ENCODE measurements at regions not wholly inside any gene's neighbourhood (a gene's known extent, or its start where the extent isn't known, plus 50 kb on each side); places are given as distances from the start of the nearest gene placed in this dataset.

DNA sequence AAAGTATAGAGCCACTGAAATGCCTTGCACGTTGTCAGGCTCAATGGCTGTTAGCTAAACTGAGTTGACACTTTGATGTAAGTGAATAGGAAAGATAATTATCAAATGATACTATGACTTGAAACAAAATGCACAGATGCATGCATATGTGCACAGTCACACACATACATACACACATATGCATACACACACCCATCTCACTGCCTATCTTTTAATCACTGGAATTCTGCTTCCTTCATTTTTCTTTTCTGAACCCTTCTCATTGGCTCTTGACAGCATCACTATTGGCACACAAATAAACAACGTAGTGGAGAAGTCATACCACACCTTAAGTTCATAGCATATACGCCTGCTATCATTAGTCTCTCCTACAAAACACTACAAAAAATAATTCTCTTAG lies 154.9 kb upstream of the NCKAP5 start:
- FAIRE-seq (no peak), ATAC-seq (no peak), DNase-seq (ENCODE audit: extremely low read depth in 1 of 4, low spot score in 3 of 4) (no peak)
- no peak for TF ChIP-seq NFIX (CRISPR knock-in tag; IDR thresholded peaks at IDR 0.05; ENCODE audit: low read depth)
- no peak for TF ChIP-seq BCL6 (CRISPR knock-in tag; IDR thresholded peaks at IDR 0.05)
- no peak for TF ChIP-seq FOXA1 (IDR thresholded peaks at IDR 0.05; ENCODE audit: borderline replicate concordance)
- CTCF ChIA-PET (ENCODE audit: low intra/inter-chr PET ratio): no interaction called here
- intact Hi-C loops (cut with micrococcal nuclease) (no loop called here), in situ Hi-C loops (cut with MboI) (no loop called here)
- H3K27ac ChIP-seq (ENCODE audit: extremely low read depth, low read depth, low read length): no peak overlapping the region
- no peaks in the 10 kb centered on the region for H4K20me1 ChIP-seq (replicated peaks; ENCODE audit: control insufficient read depth, insufficient read depth, low read length)
- H3K4me1 ChIP-seq (replicated peaks in 1 of 2; ENCODE audit: control insufficient read depth in 2 of 2, insufficient read depth in 2 of 2, low read length in 2 of 2): no peaks in the 10 kb centered on the region
- H3K79me2 ChIP-seq (ENCODE audit: control insufficient read depth, insufficient read depth, low read length): no peaks in the 10 kb centered on the region
- H3K4me3 ChIP-seq: no peak overlapping the region
- H3K9me1 ChIP-seq (ENCODE audit: control insufficient read depth, insufficient read depth, low read length): no peaks in the 10 kb centered on the region
- H3K9me3 ChIP-seq (replicated peaks; ENCODE audit: control insufficient read depth, insufficient read depth, low read depth, low read length): no peaks in the 10 kb centered on the region
- no peak overlapping the region for H3K9ac ChIP-seq (ENCODE audit: insufficient read depth in 1 of 2, low read depth in 2 of 2, low read length in 2 of 2)
- H3K36me3 ChIP-seq (ENCODE audit: control insufficient read depth, insufficient read depth, low read length): no peaks in the 10 kb centered on the region
- 0% methylated on average over 3 of the region's 3 CpGs for WGBS (ENCODE audit: insufficient coverage, low coverage, missing lambda C conversion rate)
- H3K27me3 ChIP-seq (ENCODE audit: control insufficient read depth in 2 of 2, insufficient read depth in 2 of 2, low read length in 2 of 2): no peaks in the 10 kb centered on the region
- POLR2A ChIA-PET: no interaction called here
- BruUV-seq (replicated peaks): no TSS peak
- H3K4me2 ChIP-seq (ENCODE audit: insufficient read depth, low read length): no peak overlapping the region
- H2AFZ ChIP-seq (ENCODE audit: low read depth, low read length): no peak overlapping the region

DNA sequence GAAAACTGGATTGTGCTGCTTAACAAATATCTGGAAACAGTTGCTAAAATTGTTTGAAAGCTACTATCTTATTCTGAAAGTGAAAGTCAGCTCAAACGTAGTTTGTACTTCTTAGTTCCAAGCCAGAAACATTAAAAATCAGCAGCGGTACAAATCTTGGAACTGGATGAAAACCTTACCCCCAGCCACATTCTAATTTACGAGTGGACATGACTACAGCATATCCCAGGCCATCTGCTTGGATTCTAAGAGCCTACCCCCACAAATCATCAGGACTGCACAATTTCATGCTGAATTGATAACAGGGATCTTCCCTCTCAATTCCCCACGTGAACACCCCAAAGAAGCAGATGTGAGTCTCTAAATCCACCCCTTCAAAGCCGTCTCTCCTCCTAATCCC lies 158.7 kb upstream of the NCKAP5 start:
- H2AFZ ChIP-seq (ENCODE audit: low read depth, low read length): no peak overlapping the region
- no peaks in the 10 kb centered on the region for H3K36me3 ChIP-seq (ENCODE audit: control insufficient read depth, insufficient read depth, low read length)
- WGBS (ENCODE audit: insufficient coverage, low coverage, missing lambda C conversion rate): 0% methylated on average over 5 of the region's 5 CpGs
- H3K79me2 ChIP-seq (ENCODE audit: control insufficient read depth, insufficient read depth, low read length): no peaks in the 10 kb centered on the region
- no peaks in the 10 kb centered on the region for H3K9me1 ChIP-seq (ENCODE audit: control insufficient read depth, insufficient read depth, low read length)
- in situ Hi-C loops (cut with MboI) (no loop called here), intact Hi-C loops (cut with micrococcal nuclease) (no loop called here)
- no peaks in the 10 kb centered on the region for H3K9me3 ChIP-seq (replicated peaks; ENCODE audit: control insufficient read depth, insufficient read depth, low read depth, low read length)
- no TSS peak for BruUV-seq (replicated peaks)
- ChIA-PET POLR2A (no interaction called here), CTCF (ENCODE audit: low intra/inter-chr PET ratio) (no interaction called here)
- H3K27me3 ChIP-seq (ENCODE audit: control insufficient read depth in 2 of 2, insufficient read depth in 2 of 2, low read length in 2 of 2): no peaks in the 10 kb centered on the region
- no peak overlapping the region for H3K9ac ChIP-seq (ENCODE audit: insufficient read depth in 1 of 2, low read depth in 2 of 2, low read length in 2 of 2)
- FAIRE-seq: no peak
- H3K4me3 ChIP-seq: no peak overlapping the region
- no peak for DNase-seq (ENCODE audit: extremely low read depth in 1 of 4, low spot score in 3 of 4)
- no peak for TF ChIP-seq CREBBP (IDR thresholded peaks at IDR 0.05; ENCODE audit: low read depth, low read length)
- no peak for TF ChIP-seq NRF1 (conservative IDR thresholded peaks at IDR 0.05 in 1 of 2, IDR thresholded peaks at IDR 0.05 in 1 of 2)
- TF ChIP-seq, protein P1, sequence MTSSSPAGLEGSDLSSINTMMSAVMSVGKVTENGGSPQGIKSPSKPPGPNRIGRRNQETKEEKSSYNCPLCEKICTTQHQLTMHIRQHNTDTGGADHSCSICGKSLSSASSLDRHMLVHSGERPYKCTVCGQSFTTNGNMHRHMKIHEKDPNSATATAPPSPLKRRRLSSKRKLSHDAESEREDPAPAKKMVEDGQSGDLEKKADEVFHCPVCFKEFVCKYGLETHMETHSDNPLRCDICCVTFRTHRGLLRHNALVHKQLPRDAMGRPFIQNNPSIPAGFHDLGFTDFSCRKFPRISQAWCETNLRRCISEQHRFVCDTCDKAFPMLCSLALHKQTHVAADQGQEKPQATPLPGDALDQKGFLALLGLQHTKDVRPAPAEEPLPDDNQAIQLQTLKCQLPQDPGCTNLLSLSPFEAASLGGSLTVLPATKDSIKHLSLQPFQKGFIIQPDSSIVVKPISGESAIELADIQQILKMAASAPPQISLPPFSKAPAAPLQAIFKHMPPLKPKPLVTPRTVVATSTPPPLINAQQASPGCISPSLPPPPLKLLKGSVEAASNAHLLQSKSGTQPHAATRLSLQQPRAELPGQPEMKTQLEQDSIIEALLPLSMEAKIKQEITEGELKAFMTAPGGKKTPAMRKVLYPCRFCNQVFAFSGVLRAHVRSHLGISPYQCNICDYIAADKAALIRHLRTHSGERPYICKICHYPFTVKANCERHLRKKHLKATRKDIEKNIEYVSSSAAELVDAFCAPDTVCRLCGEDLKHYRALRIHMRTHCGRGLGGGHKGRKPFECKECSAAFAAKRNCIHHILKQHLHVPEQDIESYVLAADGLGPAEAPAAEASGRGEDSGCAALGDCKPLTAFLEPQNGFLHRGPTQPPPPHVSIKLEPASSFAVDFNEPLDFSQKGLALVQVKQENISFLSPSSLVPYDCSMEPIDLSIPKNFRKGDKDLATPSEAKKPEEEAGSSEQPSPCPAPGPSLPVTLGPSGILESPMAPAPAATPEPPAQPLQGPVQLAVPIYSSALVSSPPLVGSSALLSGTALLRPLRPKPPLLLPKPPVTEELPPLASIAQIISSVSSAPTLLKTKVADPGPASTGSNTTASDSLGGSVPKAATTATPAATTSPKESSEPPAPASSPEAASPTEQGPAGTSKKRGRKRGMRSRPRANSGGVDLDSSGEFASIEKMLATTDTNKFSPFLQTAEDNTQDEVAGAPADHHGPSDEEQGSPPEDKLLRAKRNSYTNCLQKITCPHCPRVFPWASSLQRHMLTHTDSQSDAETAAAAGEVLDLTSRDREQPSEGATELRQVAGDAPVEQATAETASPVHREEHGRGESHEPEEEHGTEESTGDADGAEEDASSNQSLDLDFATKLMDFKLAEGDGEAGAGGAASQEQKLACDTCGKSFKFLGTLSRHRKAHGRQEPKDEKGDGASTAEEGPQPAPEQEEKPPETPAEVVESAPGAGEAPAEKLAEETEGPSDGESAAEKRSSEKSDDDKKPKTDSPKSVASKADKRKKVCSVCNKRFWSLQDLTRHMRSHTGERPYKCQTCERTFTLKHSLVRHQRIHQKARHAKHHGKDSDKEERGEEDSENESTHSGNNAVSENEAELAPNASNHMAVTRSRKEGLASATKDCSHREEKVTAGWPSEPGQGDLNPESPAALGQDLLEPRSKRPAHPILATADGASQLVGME (CRISPR knock-in tag; IDR thresholded peaks at IDR 0.05): no peak
- TF ChIP-seq ZSCAN29 (IDR thresholded peaks at IDR 0.05): no peak
- no peak for TF ChIP-seq IFI16 (CRISPR knock-in tag; IDR thresholded peaks at IDR 0.05)
- TF ChIP-seq, protein P2, sequence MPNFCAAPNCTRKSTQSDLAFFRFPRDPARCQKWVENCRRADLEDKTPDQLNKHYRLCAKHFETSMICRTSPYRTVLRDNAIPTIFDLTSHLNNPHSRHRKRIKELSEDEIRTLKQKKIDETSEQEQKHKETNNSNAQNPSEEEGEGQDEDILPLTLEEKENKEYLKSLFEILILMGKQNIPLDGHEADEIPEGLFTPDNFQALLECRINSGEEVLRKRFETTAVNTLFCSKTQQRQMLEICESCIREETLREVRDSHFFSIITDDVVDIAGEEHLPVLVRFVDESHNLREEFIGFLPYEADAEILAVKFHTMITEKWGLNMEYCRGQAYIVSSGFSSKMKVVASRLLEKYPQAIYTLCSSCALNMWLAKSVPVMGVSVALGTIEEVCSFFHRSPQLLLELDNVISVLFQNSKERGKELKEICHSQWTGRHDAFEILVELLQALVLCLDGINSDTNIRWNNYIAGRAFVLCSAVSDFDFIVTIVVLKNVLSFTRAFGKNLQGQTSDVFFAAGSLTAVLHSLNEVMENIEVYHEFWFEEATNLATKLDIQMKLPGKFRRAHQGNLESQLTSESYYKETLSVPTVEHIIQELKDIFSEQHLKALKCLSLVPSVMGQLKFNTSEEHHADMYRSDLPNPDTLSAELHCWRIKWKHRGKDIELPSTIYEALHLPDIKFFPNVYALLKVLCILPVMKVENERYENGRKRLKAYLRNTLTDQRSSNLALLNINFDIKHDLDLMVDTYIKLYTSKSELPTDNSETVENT (CRISPR knock-in tag; IDR thresholded peaks at IDR 0.05): no peak
- TF ChIP-seq THRAP3 (IDR thresholded peaks at IDR 0.05; ENCODE audit: borderline replicate concordance): no peak
- no peak overlapping the region for H3K27ac ChIP-seq (ENCODE audit: extremely low read depth, low read depth, low read length)
- H3K4me1 ChIP-seq (replicated peaks in 1 of 2; ENCODE audit: control insufficient read depth in 2 of 2, insufficient read depth in 2 of 2, low read length in 2 of 2): no peaks in the 10 kb centered on the region
- H4K20me1 ChIP-seq (replicated peaks; ENCODE audit: control insufficient read depth, insufficient read depth, low read length): no peaks in the 10 kb centered on the region
- H3K4me2 ChIP-seq (ENCODE audit: insufficient read depth, low read length): no peak overlapping the region
- ATAC-seq: no peak
